Right renal pelvis (tissue), 4 donors: ENCODE measurements at regions not wholly inside any gene's neighbourhood (a gene's known extent, or its start where the extent isn't known, plus 50 kb on each side); places are given as distances from the start of the nearest gene placed in this dataset.
A peak's percentile ranks its signal among the peaks of the same experiment; 100 is the strongest.

ENCODE experiments used
- DNase-seq, 4 donors: peaks; one replicate each; pipeline ENCODE4 v3.0.0-alpha.2; 2013; ENCODE audit warnings: low read depth in 4 of 4, low spot score in 3 of 4, missing footprints in 1 of 4

- no peak for DNase-seq
Observed at GRCh38 chr2:100222844-100223243, 80.5 kb upstream of the AFF3 start.

DNA sequence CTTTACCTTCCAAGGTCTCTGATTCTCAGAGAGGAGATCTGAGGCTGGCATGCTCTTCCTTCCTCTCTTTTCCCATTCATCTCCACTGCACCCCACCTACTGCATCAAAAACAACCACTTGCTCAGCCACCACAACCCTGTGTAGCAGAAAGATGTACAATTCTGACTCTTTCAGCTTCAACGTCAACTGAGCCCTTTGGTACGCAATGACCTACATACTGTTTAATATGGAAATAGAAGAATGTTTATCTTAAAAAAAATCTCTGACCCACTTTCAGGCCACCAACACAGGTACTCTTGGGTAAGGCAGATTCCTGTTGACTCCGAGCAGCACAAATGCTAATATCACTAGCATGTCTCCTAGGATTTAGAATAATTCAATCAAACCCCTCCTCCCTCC, 76.2 kb upstream of the AFF3 start:
- DNase-seq, result no peak

DNA sequence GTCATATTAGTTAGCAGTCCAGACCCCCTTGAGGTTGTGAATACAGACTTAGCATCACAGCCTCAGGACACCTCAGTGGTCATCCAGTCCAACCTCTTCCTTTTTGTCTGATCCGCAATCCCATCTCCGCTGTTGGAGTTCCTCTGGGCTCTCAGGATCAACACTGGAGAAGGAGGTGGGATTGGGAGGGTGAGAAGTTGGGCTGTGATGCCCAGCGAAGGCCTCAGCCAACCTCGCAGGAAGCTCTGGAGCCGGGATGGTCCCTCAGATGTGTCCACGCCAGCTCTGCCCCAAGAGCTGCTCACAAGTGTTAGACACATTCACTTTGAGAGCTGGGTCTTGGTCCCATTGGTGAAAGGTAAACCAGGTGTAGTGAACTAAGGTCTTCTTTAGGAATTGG, 74.9 kb upstream of the AFF3 start:
- no peak for DNase-seq

DNA sequence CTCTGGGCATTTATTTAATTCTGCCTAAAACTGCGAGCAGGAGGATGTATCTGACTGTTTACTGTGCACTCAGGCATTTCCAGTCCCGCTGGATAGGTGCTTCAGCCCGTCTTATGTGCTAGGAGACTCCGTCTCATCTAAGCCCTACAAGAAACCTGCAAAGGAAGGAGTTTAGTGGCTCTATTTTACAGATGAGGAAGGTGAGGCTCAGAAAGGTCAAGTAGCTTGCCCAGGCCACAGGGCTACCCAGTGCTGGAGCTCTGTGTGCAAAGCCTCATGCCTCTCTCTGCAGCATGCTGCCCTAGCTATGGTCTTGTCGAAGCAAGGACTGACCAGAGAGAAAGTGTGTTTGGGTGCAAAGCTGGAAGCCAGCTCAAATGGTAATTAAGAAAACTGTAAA, 73.6 kb upstream of the AFF3 start:
- DNase-seq, result no peak

DNA sequence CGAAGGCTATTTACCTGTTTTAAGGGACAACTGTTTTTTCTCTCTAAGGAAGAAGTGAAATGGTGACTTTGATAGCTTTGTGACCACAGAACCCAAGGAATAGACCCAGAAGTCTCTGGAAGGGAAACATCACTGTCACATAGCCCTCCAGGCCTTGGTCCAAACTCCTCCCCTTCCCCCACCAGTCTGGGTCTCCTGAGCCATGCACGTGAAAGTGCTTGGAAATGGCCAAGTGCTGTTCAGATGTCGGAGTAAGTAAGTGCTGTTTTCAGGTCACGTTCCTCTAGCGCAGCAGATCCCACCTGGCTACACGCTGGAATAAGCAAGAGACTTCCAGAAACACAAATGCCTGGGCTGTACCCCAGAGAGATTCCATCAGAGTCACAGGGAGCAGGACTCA, 73.0 kb upstream of the AFF3 start:
- no peak for DNase-seq

DNA sequence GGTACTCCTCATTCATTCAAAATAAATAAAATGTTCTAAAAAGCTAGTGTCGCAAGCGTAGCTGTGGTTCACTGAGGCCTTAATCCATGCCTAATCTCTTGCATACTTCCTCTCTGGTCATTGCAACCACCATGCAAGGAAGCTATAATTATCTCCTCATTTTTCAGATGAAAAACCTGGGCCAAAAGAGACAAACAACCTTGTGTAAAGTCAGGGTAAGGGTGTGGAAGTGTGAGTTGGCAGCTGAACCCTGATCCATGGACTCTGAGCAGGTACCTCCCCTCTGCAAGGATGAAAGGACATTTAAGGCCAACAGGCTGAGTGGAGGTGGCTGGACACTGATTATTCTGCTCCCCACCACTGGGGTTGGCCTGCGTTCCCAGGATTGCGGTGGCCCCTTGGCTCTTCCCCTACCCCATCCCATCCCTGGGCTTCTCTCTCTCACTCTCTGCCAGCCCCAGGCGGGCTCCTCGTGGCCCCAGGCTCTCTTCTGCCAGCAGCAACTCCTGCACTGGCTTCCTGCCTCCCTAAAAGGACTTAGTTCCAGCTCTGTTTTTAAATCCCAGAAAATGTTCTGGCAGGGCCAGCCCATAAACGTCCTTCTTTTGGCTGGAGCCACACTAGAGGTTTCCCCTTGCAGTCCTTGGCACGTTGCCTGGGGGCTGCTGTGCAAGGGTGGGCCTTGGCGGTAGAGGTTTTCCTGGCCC, 72.0 kb upstream of the AFF3 start:
- DNase-seq, result no peak

GRCh38 chr2:100213595-100213994, 71.2 kb upstream of the AFF3 start:
- DNase-seq, result no peak

DNA sequence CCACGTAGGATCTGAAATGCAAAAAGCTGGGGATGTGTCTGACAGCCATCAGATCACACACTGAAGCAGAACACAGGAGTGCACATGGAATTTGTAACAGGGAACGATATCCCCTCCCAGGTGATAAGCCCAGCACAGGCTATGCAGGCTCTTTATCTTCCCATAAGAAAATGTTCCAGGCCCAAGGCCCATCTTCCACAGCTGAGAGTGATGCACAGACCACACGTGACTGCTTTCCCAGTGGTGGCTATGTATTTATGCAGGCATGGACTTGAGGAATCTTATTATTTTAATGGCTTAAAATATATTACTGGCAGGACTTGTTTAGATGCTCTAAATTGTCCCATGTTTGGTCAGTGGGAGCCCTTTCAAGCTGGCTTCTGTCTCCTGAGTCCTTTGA, 70.5 kb upstream of the AFF3 start:
- no peak for DNase-seq

DNA sequence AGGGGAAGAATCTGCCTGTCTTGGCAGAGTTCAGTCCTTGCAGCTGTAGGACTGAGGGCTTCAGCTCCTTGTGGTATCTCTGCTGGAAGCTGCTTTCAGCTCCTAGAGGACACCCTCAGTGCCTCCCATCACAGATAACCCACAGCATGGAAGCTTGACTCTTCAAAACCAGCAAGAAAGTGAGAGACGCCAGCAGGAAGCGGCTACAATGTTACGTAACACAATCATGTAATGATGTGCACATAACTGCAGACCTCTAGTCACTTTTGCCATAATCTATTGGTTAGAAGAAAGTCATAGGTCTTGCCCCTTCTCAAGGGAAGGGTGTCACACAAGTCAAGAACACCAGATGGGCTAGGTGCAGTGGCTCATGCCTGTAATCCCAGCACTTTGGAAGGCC, 69.1 kb upstream of the AFF3 start:
- no peak for DNase-seq

DNA sequence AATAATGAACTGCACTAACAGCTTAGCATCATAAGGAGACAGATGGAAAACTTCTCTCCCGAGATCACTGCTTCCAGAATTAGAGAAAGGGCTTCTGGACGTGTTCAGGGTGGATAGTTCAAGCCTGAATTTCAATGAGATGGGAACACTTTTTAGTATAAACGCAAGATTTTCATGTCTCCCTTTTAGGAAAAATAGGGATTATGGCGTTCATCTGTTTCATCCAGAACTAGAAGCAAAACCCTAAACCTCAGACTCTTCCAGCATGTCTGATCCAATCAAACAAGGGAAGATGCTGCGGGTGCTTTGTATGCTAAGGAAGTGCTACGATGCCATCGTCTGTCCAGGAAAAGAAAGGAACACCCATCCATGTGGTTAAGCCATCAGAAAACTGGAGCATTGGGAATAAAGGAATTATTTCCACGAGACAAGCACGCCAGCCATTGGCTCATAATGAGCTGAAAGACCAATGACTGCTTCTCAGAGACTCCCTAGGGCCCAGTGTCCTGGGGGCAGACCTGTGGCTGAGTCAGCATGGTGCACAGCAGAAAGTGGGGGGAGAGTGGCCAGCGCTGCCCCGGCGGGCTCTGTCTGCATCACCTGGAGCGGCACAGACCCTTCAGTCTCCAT, 65.9 kb upstream of the AFF3 start:
- DNase-seq, result no peak

DNA sequence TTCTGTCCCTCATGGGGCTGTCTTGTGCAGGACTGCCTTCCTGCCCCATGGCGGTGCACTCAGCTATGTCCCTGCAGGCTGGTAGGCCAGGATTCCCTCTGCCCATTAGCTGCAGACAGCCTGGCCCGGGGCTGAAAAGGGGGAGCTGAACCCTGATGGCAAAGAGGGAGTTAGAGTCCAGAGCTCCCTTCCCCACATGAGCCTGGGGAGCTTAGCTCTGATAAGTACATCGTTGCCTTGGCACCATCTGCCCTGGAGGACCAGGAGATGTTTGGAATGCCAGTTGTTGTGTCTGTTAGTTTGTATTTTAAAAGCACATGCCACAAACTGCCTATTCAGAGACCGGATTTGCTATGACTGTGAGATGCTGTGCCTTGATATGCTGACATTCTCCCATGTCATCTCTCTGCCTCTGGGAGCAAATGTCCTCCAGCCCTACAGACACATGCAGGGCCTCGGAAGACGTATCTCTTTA, 65.1 kb upstream of the AFF3 start:
- no peak for DNase-seq

DNA sequence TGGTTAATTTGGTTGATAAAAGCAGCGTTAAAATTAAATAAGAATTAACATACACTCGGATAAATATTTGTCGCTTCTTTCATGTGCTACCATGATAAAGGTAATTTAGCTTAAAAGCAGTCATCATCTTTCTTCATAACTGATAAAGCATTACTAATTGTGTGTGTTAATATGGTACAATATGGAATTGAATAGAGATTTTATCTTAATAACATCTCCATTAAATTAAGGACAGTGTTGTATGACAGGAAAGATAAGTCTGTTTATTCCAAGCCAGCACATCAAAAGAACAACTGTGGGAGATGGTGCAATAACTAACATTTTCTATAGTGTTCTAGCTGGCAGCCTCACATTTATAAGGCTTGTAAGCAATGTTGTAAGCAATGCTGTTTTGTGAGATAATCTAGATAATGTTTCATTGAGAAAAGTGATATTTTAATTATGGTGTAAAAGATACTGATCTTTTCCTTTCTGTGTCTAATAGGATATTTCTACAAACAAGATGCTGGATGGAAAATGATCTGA, 64.4 kb upstream of the AFF3 start:
- DNase-seq, result no peak

DNA sequence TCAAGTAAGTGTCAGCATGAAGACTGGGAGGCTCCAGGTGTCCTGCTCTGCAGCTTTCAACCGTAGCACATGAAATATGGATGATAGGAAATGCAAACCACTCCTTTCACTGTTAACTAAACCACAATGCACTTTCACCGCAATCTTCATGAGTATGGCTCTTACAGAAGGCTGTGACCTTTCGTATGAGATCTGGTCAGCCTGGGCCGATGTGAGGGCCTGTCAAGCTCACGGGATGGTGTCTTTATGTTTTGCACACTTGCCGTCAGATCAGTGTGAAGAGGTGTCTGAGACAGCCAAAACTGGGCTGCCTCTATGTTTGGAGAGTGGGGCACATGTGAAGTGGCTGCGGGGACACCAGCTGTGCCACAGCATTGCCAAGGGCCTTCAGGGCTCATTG, 62.8 kb upstream of the AFF3 start:
- no peak for DNase-seq

DNA sequence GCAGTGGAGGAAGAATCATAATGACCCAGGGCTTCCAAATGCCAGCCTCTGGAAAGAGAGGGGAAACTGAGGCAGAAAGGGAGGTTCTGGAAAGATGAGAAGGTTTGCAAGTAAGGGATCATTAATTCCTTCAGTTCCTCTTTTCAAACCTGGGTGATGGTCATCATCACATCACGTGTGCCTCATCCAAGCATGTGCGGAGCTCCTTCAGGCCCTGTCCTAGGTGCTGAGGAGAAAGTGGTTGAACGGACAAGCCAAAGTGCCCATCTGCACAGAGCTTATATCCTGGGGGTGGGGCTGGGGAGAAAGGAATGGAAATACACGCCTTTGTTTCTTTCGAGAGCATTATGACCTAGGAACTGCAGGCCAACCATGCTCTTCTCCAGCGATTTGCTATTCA, 60.2 kb upstream of the AFF3 start:
- no peak for DNase-seq

DNA sequence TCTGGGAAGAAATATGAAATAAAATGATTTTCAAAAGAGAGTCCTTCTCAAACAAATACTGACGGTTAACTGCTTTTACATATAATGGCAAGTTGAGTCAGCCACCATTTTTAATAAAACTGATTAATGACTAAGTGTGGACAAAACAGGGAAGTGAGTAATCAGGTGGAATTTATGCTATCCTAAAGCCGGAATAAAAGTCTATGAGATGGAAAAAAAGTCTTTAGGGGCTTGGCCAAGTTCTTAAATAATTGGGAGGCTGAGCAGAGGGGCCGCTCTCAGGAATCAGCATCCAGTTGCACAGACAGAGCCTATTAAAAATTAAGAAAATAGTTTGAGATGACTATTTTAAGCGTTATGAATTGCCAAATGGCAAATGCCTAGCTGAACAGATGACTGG, 58.6 kb upstream of the AFF3 start:
- DNase-seq, result no peak

DNA sequence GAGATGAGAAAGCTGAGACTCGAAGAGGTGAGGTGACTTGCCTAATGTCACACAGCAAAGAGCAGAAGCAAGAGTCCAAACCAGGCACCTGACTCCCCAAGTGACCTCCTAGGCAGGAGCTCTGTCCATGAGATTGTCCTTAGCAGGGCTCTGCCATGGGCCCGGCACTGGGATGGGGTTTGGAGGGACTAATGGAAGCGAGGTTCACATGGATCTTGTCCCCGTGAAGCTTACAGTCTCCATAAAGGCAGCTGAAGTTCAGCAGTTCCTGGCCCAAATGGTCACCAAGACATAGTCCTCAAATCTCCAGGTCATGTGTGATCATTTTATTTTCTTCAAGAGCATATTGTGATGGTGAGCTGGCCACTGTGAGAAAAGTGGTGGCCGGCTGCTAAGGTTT, 57.0 kb upstream of the AFF3 start:
- no peak for DNase-seq

DNA sequence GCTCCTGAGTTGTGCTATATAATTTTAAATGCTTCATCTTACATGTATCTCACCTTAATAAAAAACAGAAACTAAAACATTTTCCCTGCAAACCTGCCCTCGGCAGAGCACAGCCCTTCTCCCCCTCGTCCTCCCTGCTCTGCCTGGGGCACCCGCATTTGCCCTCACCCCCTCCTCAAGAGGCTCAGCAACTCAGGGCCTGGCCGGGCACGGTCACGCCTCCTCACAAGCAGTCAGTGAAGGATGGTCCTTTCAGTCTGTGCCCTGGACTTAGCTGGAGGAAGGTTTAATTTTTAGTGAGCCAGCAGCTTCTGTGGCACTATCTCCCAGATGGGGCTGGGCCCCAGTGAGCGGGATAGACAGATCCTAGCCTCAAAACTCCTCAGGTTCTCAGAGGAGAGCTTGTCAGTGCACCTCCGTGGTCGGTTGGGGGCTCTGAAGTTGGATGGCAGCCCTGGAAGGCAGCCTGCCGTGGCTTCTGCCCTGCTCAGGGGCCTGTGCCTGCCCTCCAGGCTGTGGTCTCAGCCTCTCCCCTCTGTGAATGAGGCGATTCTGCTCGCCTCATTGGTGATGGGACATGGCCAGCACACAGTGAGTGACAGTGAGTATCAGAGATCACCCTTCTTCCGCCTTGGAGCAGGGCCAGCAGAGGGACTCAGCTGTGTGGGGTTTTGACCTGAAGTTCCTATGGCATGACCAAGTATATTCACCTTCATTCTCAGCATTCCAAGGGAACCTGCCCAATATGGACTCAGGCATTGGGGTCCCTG, 56.3 kb upstream of the AFF3 start:
- DNase-seq, result no peak

DNA sequence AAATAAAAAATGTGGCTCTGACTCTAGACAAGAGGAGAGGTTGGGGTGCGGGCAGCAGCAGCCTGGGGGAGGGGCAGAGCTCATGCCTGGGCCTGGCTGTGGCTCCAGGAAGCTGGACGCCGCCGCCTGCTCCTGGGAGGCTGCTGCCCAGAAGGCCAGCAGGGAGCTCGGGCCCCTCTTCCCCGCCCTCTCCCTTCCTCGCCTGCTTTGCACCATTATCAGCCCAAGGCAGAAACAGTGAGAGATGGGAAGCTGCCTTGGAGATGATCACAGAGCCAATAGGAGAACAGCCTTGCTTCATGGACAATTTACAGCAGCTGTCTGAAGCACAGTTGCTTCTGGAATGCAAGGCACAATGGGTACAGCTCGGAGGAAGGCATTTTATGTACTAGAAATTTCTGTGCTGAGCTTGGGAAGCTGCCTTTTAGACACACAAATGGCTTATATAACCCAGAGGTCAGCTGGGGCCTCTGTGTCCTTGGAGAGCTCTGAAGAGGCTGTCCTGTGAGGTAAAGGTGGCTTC, 55.3 kb upstream of the AFF3 start:
- peak; percentile 32 to 56 (median 42) for DNase-seq

DNA sequence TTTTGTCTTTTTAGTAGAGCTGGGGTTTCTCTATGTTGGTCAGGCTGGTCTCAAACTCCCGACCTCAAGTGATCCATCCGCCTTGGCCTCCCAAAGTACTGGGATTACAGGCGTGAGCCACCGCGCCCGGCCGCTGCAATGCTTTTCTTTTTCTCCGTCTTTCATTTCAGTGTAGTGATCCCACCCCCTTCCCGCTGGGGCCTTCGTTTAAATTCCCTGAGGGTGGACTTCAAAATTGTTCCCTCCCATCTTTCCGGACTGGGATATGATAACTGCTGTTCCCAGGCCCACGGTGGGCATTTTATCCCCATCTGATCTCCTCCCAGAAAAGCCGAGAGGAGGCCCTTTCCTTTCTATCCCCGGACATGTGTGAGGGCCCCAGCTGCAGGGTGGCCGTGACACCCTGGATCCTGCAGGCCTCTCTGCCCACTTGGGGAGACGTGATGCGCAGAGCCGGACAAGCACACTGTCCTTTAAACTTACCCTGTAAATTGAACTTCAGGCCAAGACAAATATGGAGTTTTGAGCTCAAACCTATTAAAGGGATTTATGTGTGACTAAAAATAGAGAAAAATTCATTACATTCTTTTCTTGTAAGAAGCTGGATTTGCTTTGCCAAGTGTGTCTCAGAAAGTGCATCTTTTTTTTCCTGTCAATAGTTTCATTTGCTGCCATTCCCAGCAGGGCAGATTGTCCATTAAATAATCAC, 54.5 kb upstream of the AFF3 start:
- DNase-seq, result peak; percentile 32 to 61 (median 46)

- DNase-seq, result no peak
Observed at GRCh38 chr2:100195942-100196341, 53.6 kb upstream of the AFF3 start.

- DNase-seq, result no peak
Observed at GRCh38 chr2:100194951-100195350, 52.6 kb upstream of the AFF3 start.
